Adipocyte (in vitro differentiated cells): ENCODE measurements at regions not wholly inside any gene's neighbourhood (a gene's known extent, or its start where the extent isn't known, plus 50 kb on each side); places are given as distances from the start of the nearest gene placed in this dataset.

Source experiments
- DNase-seq: peaks from one replicate; pipeline ENCODE4 v3.0.0-alpha.2; 2015; ENCODE audit warnings: low read depth
- H3K27me3 ChIP-seq: replicated peaks from 2 replicates; pipeline ENCODE4 v1.7.0; 2013; ENCODE audit warnings: mild to moderate bottlenecking, low read length, moderate library complexity; ENCODE audit not compliant: control insufficient read depth, insufficient read depth
- H3K36me3 ChIP-seq: 2 replicates; pipeline ENCODE4 v1.7.0; 2013; ENCODE audit warnings: low read length, mild to moderate bottlenecking, moderate library complexity; ENCODE audit not compliant: control insufficient read depth, insufficient read depth, severe bottlenecking
- H3K4me1 ChIP-seq: 2 replicates; pipeline ENCODE4 v1.7.0; 2013; ENCODE audit warnings: mild to moderate bottlenecking, low read length, moderate library complexity; ENCODE audit not compliant: control insufficient read depth, insufficient read depth
- H3K4me3 ChIP-seq: 2 replicates; pipeline ENCODE4 v1.7.0; 2013; ENCODE audit warnings: mild to moderate bottlenecking, low read length, moderate library complexity
- H3K9ac ChIP-seq: 2 replicates; pipeline ENCODE4 v1.7.0; 2013; ENCODE audit warnings: mild to moderate bottlenecking, low read length, moderate library complexity
- H3K9me3 ChIP-seq: 2 replicates; pipeline ENCODE4 v1.7.0; 2013; ENCODE audit warnings: mild to moderate bottlenecking, low read length, moderate library complexity; ENCODE audit not compliant: control insufficient read depth

DNA sequence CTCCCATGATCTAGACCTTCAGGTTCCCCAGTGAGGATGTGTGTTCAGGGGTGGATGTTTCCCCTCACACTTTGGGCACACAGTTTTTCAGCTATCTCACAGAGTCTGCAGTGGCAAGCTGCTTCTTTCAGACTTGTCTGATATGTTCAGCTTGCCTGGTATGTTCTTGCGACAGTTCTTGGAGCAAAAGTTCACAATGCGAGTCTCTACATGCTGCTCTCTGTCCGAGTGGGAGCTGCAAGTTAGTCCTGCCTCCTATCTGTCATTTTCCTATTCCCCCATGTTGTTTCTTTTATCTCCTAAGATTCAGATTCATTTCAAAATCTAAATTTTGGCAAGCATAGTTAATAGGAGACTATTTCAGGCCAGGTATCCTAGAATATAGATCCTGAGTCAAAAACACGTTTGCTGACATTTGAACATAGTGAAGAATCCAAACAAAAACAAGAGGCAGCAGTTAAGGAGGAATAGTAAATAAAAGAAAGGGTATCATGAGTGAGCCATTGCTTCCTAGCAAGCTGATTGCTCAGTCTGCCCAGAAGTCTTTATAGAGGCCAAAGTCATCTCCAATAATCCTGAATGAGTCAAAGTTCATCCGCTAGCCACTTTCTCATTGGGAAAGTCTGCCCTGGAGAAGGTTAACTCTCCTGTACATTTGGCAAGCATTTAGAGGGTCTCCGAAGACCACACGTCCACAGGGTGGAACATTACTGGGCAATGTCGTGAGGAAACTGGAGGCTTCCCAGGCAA lies 140.2 kb upstream of the MOCS1 start:
- Histone ChIP-seq H3K4me1 (peaks cover 8% of the 10 kb centered on the region), H3K36me3 (no peaks in the 10 kb centered on the region), H3K9me3 (no peaks in the 10 kb centered on the region), H3K4me3 (no peak overlapping the region), H3K9ac (no peak overlapping the region), H3K27me3 (peaks cover 8% of the 10 kb centered on the region)
- DNase-seq = no peak

DNA sequence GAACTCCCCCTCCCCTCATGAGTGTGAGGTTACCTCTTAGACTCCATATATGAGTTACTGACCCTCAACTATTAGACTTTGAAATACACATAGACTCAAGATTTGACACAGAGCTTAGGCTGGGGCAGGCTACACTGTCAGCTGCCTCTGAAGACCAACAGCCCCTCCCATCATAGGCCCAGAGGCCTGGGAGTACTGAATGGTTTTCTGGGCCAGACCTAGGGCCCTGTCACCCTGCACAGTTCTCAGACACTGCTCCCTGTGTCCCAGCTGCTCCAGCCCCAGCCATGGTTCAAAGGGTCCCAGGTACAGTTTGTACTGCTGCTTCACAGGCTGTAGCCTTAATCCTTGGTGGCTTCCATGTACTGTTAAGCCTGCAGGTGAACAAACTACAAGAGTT lies 132.1 kb upstream of the MOCS1 start:
- no peak for DNase-seq
- Histone ChIP-seq H3K27me3 (peaks cover 5% of the 10 kb centered on the region), H3K4me3 (no peak overlapping the region), H3K4me1 (no peaks in the 10 kb centered on the region), H3K36me3 (no peaks in the 10 kb centered on the region), H3K9me3 (no peaks in the 10 kb centered on the region), H3K9ac (no peak overlapping the region)

GRCh38 chr6:40056865-40057264 lies 122.6 kb upstream of the MOCS1 start:
- Histone ChIP-seq H3K27me3 (peaks cover 4% of the 10 kb centered on the region), H3K36me3 (no peaks in the 10 kb centered on the region), H3K4me3 (no peak overlapping the region), H3K9me3 (no peaks in the 10 kb centered on the region), H3K4me1 (no peaks in the 10 kb centered on the region), H3K9ac (no peak overlapping the region)
- DNase-seq = no peak

- no peak for DNase-seq
- H3K27me3 ChIP-seq = peaks cover 9% of the 10 kb centered on the region
- H3K36me3 ChIP-seq = no peaks in the 10 kb centered on the region
- H3K9me3 ChIP-seq = no peaks in the 10 kb centered on the region
- no peak overlapping the region for H3K9ac ChIP-seq
- H3K4me1 ChIP-seq = no peaks in the 10 kb centered on the region
- no peak overlapping the region for H3K4me3 ChIP-seq
These were observed 120.3 kb upstream of the MOCS1 start for GRCh38 chr6:40054602-40055001.

DNA sequence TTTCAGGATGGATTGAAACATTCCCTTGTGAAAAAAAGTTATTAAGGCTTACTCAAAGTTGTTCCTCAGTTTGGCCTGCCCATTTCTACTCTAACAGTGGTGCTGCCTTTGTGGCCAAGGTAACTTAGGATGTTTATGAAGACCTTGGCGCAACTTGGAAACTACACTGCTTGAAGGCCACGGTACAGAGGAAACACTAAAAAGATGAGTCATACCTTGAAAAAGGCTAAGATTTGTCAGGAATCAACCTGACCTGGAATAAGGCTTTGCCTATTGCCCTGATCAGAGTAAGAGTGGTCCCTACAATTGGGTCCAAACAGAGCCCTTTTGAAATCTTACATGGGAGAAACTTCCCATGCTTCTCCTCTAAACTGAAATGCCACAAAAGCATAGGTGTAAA lies 119.9 kb upstream of the MOCS1 start:
- no peaks in the 10 kb centered on the region for H3K4me1 ChIP-seq
- no peak overlapping the region for H3K4me3 ChIP-seq
- no peak for DNase-seq

GRCh38 chr6:40049128-40049527 lies 114.9 kb upstream of the MOCS1 start:
- no peaks in the 10 kb centered on the region for H3K4me1 ChIP-seq

More for the DNA sequence above, 119.9 kb upstream of the MOCS1 start:
- Histone ChIP-seq H3K27me3 (peaks cover 9% of the 10 kb centered on the region), H3K9me3 (no peaks in the 10 kb centered on the region), H3K9ac (no peak overlapping the region), H3K36me3 (no peaks in the 10 kb centered on the region)

DNA sequence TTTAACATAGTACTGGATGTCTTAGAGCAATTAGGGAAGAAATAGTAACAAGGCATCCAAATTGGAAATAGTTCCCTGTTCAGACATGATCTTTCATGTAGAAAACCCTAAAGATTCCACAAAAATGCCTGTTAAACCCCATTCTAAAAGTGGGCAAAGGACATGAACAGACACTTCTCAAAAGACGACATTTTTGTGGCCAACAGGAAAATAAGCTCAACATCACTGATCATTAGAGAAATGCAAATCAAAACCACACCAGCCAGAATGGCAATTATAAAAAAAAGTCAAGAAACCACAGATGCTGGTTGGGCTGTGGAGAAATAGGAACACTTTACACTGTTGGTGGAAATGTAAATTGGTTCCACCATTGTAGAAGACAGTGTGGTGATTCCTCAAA lies 109.9 kb upstream of the MOCS1 start:
- Histone ChIP-seq H3K4me1 (no peaks in the 10 kb centered on the region), H3K9me3 (peaks cover 5% of the 10 kb centered on the region), H3K27me3 (peaks cover 19% of the 10 kb centered on the region), H3K4me3 (no peak overlapping the region), H3K9ac (no peak overlapping the region), H3K36me3 (no peaks in the 10 kb centered on the region)
- no peak for DNase-seq

More at GRCh38 chr6:40049128-40049527, 114.9 kb upstream of the MOCS1 start:
- Histone ChIP-seq H3K36me3 (no peaks in the 10 kb centered on the region), H3K9me3 (no peaks in the 10 kb centered on the region), H3K27me3 (peaks cover 13% of the 10 kb centered on the region), H3K9ac (no peak overlapping the region), H3K4me3 (no peak overlapping the region)
- no peak for DNase-seq

DNA sequence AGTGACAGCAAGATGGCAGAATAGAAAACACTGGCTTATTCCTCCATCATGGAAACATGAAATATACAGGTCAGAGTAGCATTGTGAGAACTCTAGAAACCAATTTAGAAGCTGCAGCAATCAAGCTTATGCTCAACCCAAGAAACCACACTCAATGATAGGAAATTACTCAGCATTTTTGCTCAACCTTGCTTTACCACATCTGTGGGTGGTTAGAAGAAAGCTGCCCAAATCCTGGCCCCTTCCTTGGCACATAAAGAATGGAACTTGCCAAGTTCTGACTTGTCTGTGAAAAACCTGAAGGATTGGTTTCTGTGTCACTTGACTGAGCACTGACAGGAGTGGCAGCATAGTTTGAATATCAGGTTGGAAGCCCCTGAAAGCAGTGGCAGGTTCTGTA lies 108.0 kb upstream of the MOCS1 start:
- Histone ChIP-seq H3K4me1 (no peaks in the 10 kb centered on the region), H3K9ac (no peak overlapping the region), H3K27me3 (peaks cover 23% of the 10 kb centered on the region), H3K4me3 (no peak overlapping the region), H3K9me3 (peaks cover 5% of the 10 kb centered on the region), H3K36me3 (no peaks in the 10 kb centered on the region)
- DNase-seq = no peak

GRCh38 chr6:40039042-40039441 lies 104.8 kb upstream of the MOCS1 start:
- H3K4me3 ChIP-seq = no peak overlapping the region
- H3K9me3 ChIP-seq = peaks cover 5% of the 10 kb centered on the region
- H3K4me1 ChIP-seq = no peaks in the 10 kb centered on the region
- H3K36me3 ChIP-seq = no peaks in the 10 kb centered on the region
- H3K27me3 ChIP-seq = peaks cover 22% of the 10 kb centered on the region
- no peak overlapping the region for H3K9ac ChIP-seq
- no peak for DNase-seq

DNA sequence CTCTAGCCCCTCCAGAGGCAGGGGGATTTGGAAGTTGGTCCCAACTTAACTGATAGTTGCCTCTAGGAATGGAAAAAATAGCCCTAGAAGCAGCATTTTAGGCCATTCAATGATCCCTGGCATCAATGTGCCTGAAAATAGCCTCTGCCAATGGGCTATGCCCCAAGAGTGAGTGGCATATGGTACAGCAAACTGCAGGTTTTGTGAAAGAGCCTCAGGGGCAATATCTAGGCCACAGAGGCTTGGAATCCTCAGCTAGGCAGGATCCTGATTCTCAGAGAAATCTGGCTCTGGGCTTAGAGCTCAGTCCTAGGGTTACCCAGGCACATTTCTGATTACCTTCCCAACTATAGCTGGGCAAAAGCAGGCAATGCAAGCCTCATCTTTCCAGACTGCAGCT lies 104.4 kb upstream of the MOCS1 start:
- Histone ChIP-seq H3K4me3 (no peak overlapping the region), H3K36me3 (no peaks in the 10 kb centered on the region), H3K9ac (no peak overlapping the region), H3K4me1 (no peaks in the 10 kb centered on the region), H3K9me3 (peaks cover 5% of the 10 kb centered on the region), H3K27me3 (peaks cover 22% of the 10 kb centered on the region)
- no peak for DNase-seq

DNA sequence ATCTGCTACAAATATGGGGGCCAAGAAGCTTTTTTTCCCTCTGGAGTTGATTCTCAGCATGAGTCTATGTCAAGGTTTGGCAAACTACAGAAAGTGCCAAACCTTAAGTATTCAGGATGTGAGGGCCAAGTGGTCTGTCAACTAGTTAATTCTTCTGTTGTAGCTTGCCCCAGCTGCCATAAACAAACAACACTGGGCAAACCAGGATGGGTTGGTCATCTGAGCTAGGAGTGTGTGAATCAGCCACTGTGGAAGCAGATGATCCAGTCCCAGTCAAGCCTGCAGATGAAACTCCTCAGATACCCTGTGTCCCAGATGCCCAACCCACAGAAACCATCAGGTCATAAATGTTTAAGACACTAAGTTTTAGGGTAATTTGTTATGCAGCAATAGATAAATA lies 103.0 kb upstream of the MOCS1 start:
- no peak for DNase-seq
- H3K27me3 ChIP-seq = peaks cover 18% of the 10 kb centered on the region
- no peaks in the 10 kb centered on the region for H3K36me3 ChIP-seq
- peaks cover 3% of the 10 kb centered on the region for H3K9me3 ChIP-seq
- H3K4me1 ChIP-seq = no peaks in the 10 kb centered on the region
- H3K9ac ChIP-seq = no peak overlapping the region
- H3K4me3 ChIP-seq = no peak overlapping the region

GRCh38 chr6:40036186-40036585 lies 101.9 kb upstream of the MOCS1 start:
- Histone ChIP-seq H3K9ac (no peak overlapping the region), H3K36me3 (no peaks in the 10 kb centered on the region), H3K4me1 (no peaks in the 10 kb centered on the region), H3K27me3 (peaks cover 15% of the 10 kb centered on the region), H3K9me3 (no peaks in the 10 kb centered on the region), H3K4me3 (no peak overlapping the region)
- DNase-seq = no peak
